ENCODE measurements at regions not wholly inside any gene's neighbourhood (a gene's known extent, or its start where the extent isn't known, plus 50 kb on each side); places are given as distances from the start of the nearest gene placed in this dataset.

GRCh38 chr2:239607517-239608191 is 206.8 kb upstream of the HDAC4 start:
- H3K36me3 Mint-ChIP-seq (ENCODE audit: insufficient read depth, unreplicated experiment) = no peaks in the 10 kb centered on the region
- no peak overlapping the region for H3K4me3 Mint-ChIP-seq (ENCODE audit: unreplicated experiment)
- CTCF ChIA-PET = no interaction called here
- H3K27ac Mint-ChIP-seq (ENCODE audit: low read depth, unreplicated experiment) = no peak overlapping the region
- DNase-seq (ENCODE audit: unreplicated experiment) = no peak
- H3K9me3 Mint-ChIP-seq (ENCODE audit: unreplicated experiment) = no peaks in the 10 kb centered on the region
- H3K4me1 Mint-ChIP-seq (ENCODE audit: insufficient read depth, unreplicated experiment) = no peaks in the 10 kb centered on the region
- BruUV-seq (replicated peaks) = no TSS peak
- no peak for TF ChIP-seq CTCF (IDR thresholded peaks at IDR 0.05; ENCODE audit: unreplicated experiment)
- intact Hi-C loops (cut with micrococcal nuclease) = no loop called here
- POLR2A ChIA-PET = interaction anchor here (0.7 kb wide), 2 partner anchors 18 to 209 kb away, joined by 3 read pairs; no protein-coding TSS in a partner anchor
- peaks cover 56% of the 10 kb centered on the region for H3K27me3 Mint-ChIP-seq (ENCODE audit: insufficient read depth, unreplicated experiment)

DNA sequence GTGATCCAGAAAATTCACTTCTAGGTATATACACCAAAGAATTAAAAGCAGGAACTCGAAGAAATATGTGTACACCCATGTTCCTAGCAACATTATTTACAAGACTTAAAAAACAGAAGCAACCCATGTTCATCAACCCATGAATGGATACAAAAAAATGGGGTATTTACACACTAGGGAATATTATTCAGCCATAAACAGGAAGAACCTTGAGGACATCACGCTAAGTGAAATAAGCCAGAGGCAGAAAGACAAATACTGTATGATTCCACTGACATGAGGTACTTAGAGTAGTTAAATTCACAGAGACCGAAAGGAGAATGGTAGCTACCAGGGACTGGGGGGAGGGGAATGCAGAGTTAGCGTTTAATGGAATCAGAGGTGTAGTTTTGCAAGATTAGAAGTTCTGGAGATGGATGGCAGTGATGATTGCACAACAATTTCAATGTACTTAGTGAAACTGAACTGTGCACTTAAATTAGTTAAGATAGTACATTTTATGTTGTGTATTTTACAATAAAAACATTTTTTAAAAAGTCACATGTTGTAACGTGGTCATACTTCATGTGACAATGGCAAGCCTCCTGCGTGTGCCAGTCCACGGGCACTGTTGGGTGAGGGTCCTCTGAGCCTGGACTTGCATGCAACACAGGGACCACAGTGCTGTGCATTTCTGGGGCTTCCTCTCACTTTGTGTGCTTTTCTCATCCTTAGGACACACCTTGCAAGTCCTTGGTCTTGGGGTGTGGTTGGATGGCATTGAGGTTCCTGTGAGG is 206.1 kb upstream of the HDAC4 start:
- H3K4me3 Mint-ChIP-seq (ENCODE audit: unreplicated experiment) = no peak overlapping the region
- POLR2A ChIA-PET = no interaction called here
- TF ChIP-seq CTCF (IDR thresholded peaks at IDR 0.05; ENCODE audit: unreplicated experiment) = no peak
- H3K27ac Mint-ChIP-seq (ENCODE audit: low read depth, unreplicated experiment) = no peak overlapping the region
- no peaks in the 10 kb centered on the region for H3K36me3 Mint-ChIP-seq (ENCODE audit: insufficient read depth, unreplicated experiment)
- BruUV-seq (replicated peaks) = no TSS peak
- intact Hi-C loops (cut with micrococcal nuclease) = no loop called here
- no peaks in the 10 kb centered on the region for H3K4me1 Mint-ChIP-seq (ENCODE audit: insufficient read depth, unreplicated experiment)
- DNase-seq (ENCODE audit: unreplicated experiment) = no peak
- CTCF ChIA-PET = no interaction called here
- no peaks in the 10 kb centered on the region for H3K9me3 Mint-ChIP-seq (ENCODE audit: unreplicated experiment)
- H3K27me3 Mint-ChIP-seq (ENCODE audit: insufficient read depth, unreplicated experiment) = peaks cover 56% of the 10 kb centered on the region

DNA sequence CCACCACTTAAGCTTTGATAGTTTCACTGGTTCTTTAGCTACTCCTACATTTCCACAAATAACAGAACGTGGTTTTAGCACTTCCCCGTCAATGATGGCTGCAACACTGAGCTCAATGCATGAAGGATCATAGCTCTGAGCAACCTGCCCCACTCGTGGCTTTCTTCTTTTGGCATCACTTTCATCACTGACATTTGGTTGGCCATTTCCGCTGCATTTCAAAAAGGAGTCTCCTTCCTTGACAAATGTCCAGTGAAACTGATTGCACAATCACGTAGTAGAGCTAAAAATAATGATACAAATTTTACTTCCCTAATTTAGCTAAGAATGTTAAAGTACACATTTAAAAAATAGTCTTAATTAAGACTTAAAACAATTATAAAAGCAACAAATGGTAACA is 205.2 kb upstream of the HDAC4 start:
- Mint-ChIP-seq H3K4me3 (ENCODE audit: unreplicated experiment) (no peak overlapping the region), H3K9me3 (ENCODE audit: unreplicated experiment) (no peaks in the 10 kb centered on the region), H3K4me1 (ENCODE audit: insufficient read depth, unreplicated experiment) (no peaks in the 10 kb centered on the region), H3K27ac (ENCODE audit: low read depth, unreplicated experiment) (no peak overlapping the region), H3K36me3 (ENCODE audit: insufficient read depth, unreplicated experiment) (no peaks in the 10 kb centered on the region), H3K27me3 (ENCODE audit: insufficient read depth, unreplicated experiment) (peaks cover 54% of the 10 kb centered on the region)
- no TSS peak for BruUV-seq (replicated peaks)
- no peak for DNase-seq (ENCODE audit: unreplicated experiment)
- ChIA-PET POLR2A (interaction anchor here (0.8 to 1.0 kb wide), 2 partner anchors 11 to 23 kb away, joined by 3 to 4 read pairs; no protein-coding TSS in a partner anchor), CTCF (interaction anchor here (0.7 kb wide), 1 partner anchor 95 kb away, joined by 3 read pairs; no protein-coding TSS in a partner anchor)
- intact Hi-C loops (cut with micrococcal nuclease) = no loop called here
- no peak for TF ChIP-seq CTCF (IDR thresholded peaks at IDR 0.05; ENCODE audit: unreplicated experiment)

DNA sequence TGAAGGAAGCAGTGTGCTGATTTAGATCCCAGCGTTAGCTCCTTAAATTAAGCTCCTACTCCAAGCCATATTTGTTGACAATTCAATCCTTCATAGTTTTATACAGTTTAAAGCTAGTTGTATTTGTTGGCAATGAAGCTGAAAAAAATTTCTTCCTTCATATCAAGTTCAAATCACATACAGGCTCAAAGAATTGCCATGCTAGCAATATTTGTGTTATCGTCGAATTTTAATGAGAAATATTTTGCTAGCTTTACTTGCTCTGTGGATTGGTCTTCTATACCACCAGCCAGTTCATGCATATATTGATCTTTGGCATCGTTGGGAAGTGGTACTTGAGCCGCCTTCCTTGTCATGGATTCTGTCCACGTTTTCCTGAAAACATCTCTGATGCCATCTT is 204.6 kb upstream of the HDAC4 start:
- TF ChIP-seq CTCF (IDR thresholded peaks at IDR 0.05; ENCODE audit: unreplicated experiment) = no peak
- Mint-ChIP-seq H3K4me1 (ENCODE audit: insufficient read depth, unreplicated experiment) (no peaks in the 10 kb centered on the region), H3K27me3 (ENCODE audit: insufficient read depth, unreplicated experiment) (peaks cover 49% of the 10 kb centered on the region), H3K9me3 (ENCODE audit: unreplicated experiment) (no peaks in the 10 kb centered on the region), H3K4me3 (ENCODE audit: unreplicated experiment) (no peak overlapping the region), H3K27ac (ENCODE audit: low read depth, unreplicated experiment) (no peak overlapping the region), H3K36me3 (ENCODE audit: insufficient read depth, unreplicated experiment) (no peaks in the 10 kb centered on the region)
- POLR2A ChIA-PET = interaction anchor here (0.8 to 1.0 kb wide), 2 partner anchors 10 to 23 kb away, joined by 3 to 4 read pairs; no protein-coding TSS in a partner anchor
- no peak for DNase-seq (ENCODE audit: unreplicated experiment)
- BruUV-seq (replicated peaks) = no TSS peak
- intact Hi-C loops (cut with micrococcal nuclease) = no loop called here
- CTCF ChIA-PET = no interaction called here

Data from MCF 10A (cell line).